ENCODE measurements at regions not wholly inside any gene's neighbourhood (a gene's known extent, or its start where the extent isn't known, plus 50 kb on each side); places are given as distances from the start of the nearest gene placed in this dataset.
"Not testable (repeated sequence)": the region's sequence is repeated elsewhere in the genome, so short reads cannot be mapped to it uniquely, and the experiment has no call there.

GRCh38 chrX:73992019-73992418 is 139.5 kb upstream of the XIST start:
- Histone ChIP-seq H3K36me3 (ENCODE audit: insufficient read depth, low read length) (no peaks in the 10 kb centered on the region), H3K27me3 (ENCODE audit: control insufficient read depth in 1 of 2, insufficient read depth in 2 of 2, low read length in 2 of 2) (no peaks in the 10 kb centered on the region), H3K27ac (ENCODE audit: low read depth, low read length) (no peak overlapping the region), H3K4me1 (ENCODE audit: insufficient read depth, low read length) (no peaks in the 10 kb centered on the region), H3K9me3 (ENCODE audit: low read length) (no peaks in the 10 kb centered on the region), H3K9ac (ENCODE audit: low read length) (no peak overlapping the region), H3K4me3 (ENCODE audit: low read depth in 1 of 2, low read length in 2 of 2) (no peak overlapping the region)

GRCh38 chrX:73987166-73987565 is 134.7 kb upstream of the XIST start:
- no peaks in the 10 kb centered on the region for H3K4me1 ChIP-seq (ENCODE audit: insufficient read depth, low read length)
- no peak overlapping the region for H3K4me3 ChIP-seq (ENCODE audit: low read depth in 1 of 2, low read length in 2 of 2)
- no peaks in the 10 kb centered on the region for H3K36me3 ChIP-seq (ENCODE audit: insufficient read depth, low read length)
- no peaks in the 10 kb centered on the region for H3K9me3 ChIP-seq (ENCODE audit: low read length)
- H3K27ac ChIP-seq (ENCODE audit: low read depth, low read length), result no peak overlapping the region
- no peak overlapping the region for H3K9ac ChIP-seq (ENCODE audit: low read length)
- no peaks in the 10 kb centered on the region for H3K27me3 ChIP-seq (ENCODE audit: control insufficient read depth in 1 of 2, insufficient read depth in 2 of 2, low read length in 2 of 2)

GRCh38 chrX:73979551-73980131 is 127.1 kb upstream of the XIST start:
- Histone ChIP-seq H3K27me3 (ENCODE audit: control insufficient read depth in 1 of 2, insufficient read depth in 2 of 2, low read length in 2 of 2) (no peaks in the 10 kb centered on the region), H3K9ac (ENCODE audit: low read length) (no peak overlapping the region), H3K4me1 (ENCODE audit: insufficient read depth, low read length) (no peaks in the 10 kb centered on the region), H3K9me3 (ENCODE audit: low read length) (no peaks in the 10 kb centered on the region), H3K27ac (ENCODE audit: low read depth, low read length) (no peak overlapping the region), H3K36me3 (ENCODE audit: insufficient read depth, low read length) (no peaks in the 10 kb centered on the region), H3K4me3 (ENCODE audit: low read depth in 1 of 2, low read length in 2 of 2) (no peak overlapping the region)

- Histone ChIP-seq H3K36me3 (ENCODE audit: insufficient read depth, low read length) (no peaks in the 10 kb centered on the region), H3K27me3 (ENCODE audit: control insufficient read depth in 1 of 2, insufficient read depth in 2 of 2, low read length in 2 of 2) (no peaks in the 10 kb centered on the region), H3K27ac (ENCODE audit: low read depth, low read length) (no peak overlapping the region), H3K4me3 (ENCODE audit: low read depth in 1 of 2, low read length in 2 of 2) (no peak overlapping the region), H3K4me1 (ENCODE audit: insufficient read depth, low read length) (no peaks in the 10 kb centered on the region), H3K9ac (ENCODE audit: low read length) (no peak overlapping the region), H3K9me3 (ENCODE audit: low read length) (no peaks in the 10 kb centered on the region)
Observed at GRCh38 chrX:73977542-73978169, 125.1 kb upstream of the XIST start.

GRCh38 chrX:73967461-73967860 is 114.9 kb upstream of the XIST start:
- not testable (repeated sequence) for H3K36me3 ChIP-seq (ENCODE audit: insufficient read depth, low read length); H3K27me3 ChIP-seq (ENCODE audit: control insufficient read depth in 1 of 2, insufficient read depth in 2 of 2, low read length in 2 of 2); H3K9me3 ChIP-seq (ENCODE audit: low read length); H3K9ac ChIP-seq (ENCODE audit: low read length); H3K4me3 ChIP-seq (ENCODE audit: low read depth in 1 of 2, low read length in 2 of 2); H3K27ac ChIP-seq (ENCODE audit: low read depth, low read length)
- H3K4me1 ChIP-seq (ENCODE audit: insufficient read depth, low read length), result peaks cover 20% of the 10 kb centered on the region

- H3K4me3 ChIP-seq (ENCODE audit: low read depth in 1 of 2, low read length in 2 of 2), result no peak overlapping the region
- no peaks in the 10 kb centered on the region for H3K27me3 ChIP-seq (ENCODE audit: control insufficient read depth in 1 of 2, insufficient read depth in 2 of 2, low read length in 2 of 2)
- no peaks in the 10 kb centered on the region for H3K36me3 ChIP-seq (ENCODE audit: insufficient read depth, low read length)
- no peak overlapping the region for H3K9ac ChIP-seq (ENCODE audit: low read length)
- H3K4me1 ChIP-seq (ENCODE audit: insufficient read depth, low read length), result peaks cover 20% of the 10 kb centered on the region
- H3K9me3 ChIP-seq (ENCODE audit: low read length), result no peaks in the 10 kb centered on the region
- no peak overlapping the region for H3K27ac ChIP-seq (ENCODE audit: low read depth, low read length)
Observed at GRCh38 chrX:73965833-73966232, 113.3 kb upstream of the XIST start.

- no peak overlapping the region for H3K27ac ChIP-seq (ENCODE audit: low read depth, low read length)
- no peak overlapping the region for H3K9ac ChIP-seq (ENCODE audit: low read length)
- no peaks in the 10 kb centered on the region for H3K36me3 ChIP-seq (ENCODE audit: insufficient read depth, low read length)
- no peaks in the 10 kb centered on the region for H3K27me3 ChIP-seq (ENCODE audit: control insufficient read depth in 1 of 2, insufficient read depth in 2 of 2, low read length in 2 of 2)
- H3K4me3 ChIP-seq (ENCODE audit: low read depth in 1 of 2, low read length in 2 of 2), result no peak overlapping the region
- peaks cover 20% of the 10 kb centered on the region for H3K4me1 ChIP-seq (ENCODE audit: insufficient read depth, low read length)
- no peaks in the 10 kb centered on the region for H3K9me3 ChIP-seq (ENCODE audit: low read length)
Observed at GRCh38 chrX:73964579-73964978, 112.1 kb upstream of the XIST start.

GRCh38 chrX:73963682-73964081 is 111.2 kb upstream of the XIST start:
- Histone ChIP-seq H3K9me3 (ENCODE audit: low read length) (no peaks in the 10 kb centered on the region), H3K27me3 (ENCODE audit: control insufficient read depth in 1 of 2, insufficient read depth in 2 of 2, low read length in 2 of 2) (no peaks in the 10 kb centered on the region), H3K4me1 (ENCODE audit: insufficient read depth, low read length) (peaks cover 20% of the 10 kb centered on the region), H3K27ac (ENCODE audit: low read depth, low read length) (no peak overlapping the region), H3K36me3 (ENCODE audit: insufficient read depth, low read length) (no peaks in the 10 kb centered on the region), H3K4me3 (ENCODE audit: low read depth in 1 of 2, low read length in 2 of 2) (no peak overlapping the region), H3K9ac (ENCODE audit: low read length) (no peak overlapping the region)

GRCh38 chrX:73962948-73963347 is 110.4 kb upstream of the XIST start:
- H3K9ac ChIP-seq (ENCODE audit: low read length), result no peak overlapping the region
- no peaks in the 10 kb centered on the region for H3K36me3 ChIP-seq (ENCODE audit: insufficient read depth, low read length)
- H3K4me3 ChIP-seq (ENCODE audit: low read depth in 1 of 2, low read length in 2 of 2), result no peak overlapping the region
- no peak overlapping the region for H3K27ac ChIP-seq (ENCODE audit: low read depth, low read length)
- no peaks in the 10 kb centered on the region for H3K27me3 ChIP-seq (ENCODE audit: control insufficient read depth in 1 of 2, insufficient read depth in 2 of 2, low read length in 2 of 2)
- H3K9me3 ChIP-seq (ENCODE audit: low read length), result no peaks in the 10 kb centered on the region
- H3K4me1 ChIP-seq (ENCODE audit: insufficient read depth, low read length), result peaks cover 20% of the 10 kb centered on the region

- H3K4me3 ChIP-seq (ENCODE audit: low read depth in 1 of 2, low read length in 2 of 2); H3K27me3 ChIP-seq (ENCODE audit: control insufficient read depth in 1 of 2, insufficient read depth in 2 of 2, low read length in 2 of 2); H3K36me3 ChIP-seq (ENCODE audit: insufficient read depth, low read length); H3K9ac ChIP-seq (ENCODE audit: low read length); H3K27ac ChIP-seq (ENCODE audit: low read depth, low read length); H3K9me3 ChIP-seq (ENCODE audit: low read length): not testable (repeated sequence)
- H3K4me1 ChIP-seq (ENCODE audit: insufficient read depth, low read length), result peaks cover 20% of the 10 kb centered on the region
Observed at GRCh38 chrX:73961867-73962266, 109.4 kb upstream of the XIST start.

- Histone ChIP-seq H3K27me3 (ENCODE audit: control insufficient read depth in 1 of 2, insufficient read depth in 2 of 2, low read length in 2 of 2) (no peaks in the 10 kb centered on the region), H3K4me1 (ENCODE audit: insufficient read depth, low read length) (peaks cover 18% of the 10 kb centered on the region), H3K9ac (ENCODE audit: low read length) (peak overlapping the region; percentile 77), H3K9me3 (ENCODE audit: low read length) (no peaks in the 10 kb centered on the region), H3K36me3 (ENCODE audit: insufficient read depth, low read length) (peaks cover 7% of the 10 kb centered on the region), H3K27ac (ENCODE audit: low read depth, low read length) (peak overlapping the region; percentile 73), H3K4me3 (ENCODE audit: low read depth in 1 of 2, low read length in 2 of 2) (peak overlapping the region; percentile 88 to 91)
Observed at GRCh38 chrX:73944563-73944908, 92.0 kb upstream of the XIST start.

Data from muscle layer of colon (tissue), 2 donors.